Pancreas (tissue), 10 donors: ENCODE measurements at regions not wholly inside any gene's neighbourhood (a gene's known extent, or its start where the extent isn't known, plus 50 kb on each side); places are given as distances from the start of the nearest gene placed in this dataset.

Experiments used
- ATAC-seq, 4 donors: fragments of 200-7000 bp; cut with Tn5 transposase; one replicate each; pipeline versions ENCODE4 v1.8.0 to v1.9.1; 2020; ENCODE audit warnings: mild to moderate bottlenecking in 4 of 4, moderate library complexity in 4 of 4
- DNase-seq, 6 donors: peaks; one replicate each; pipeline ENCODE4 v3.0.0-alpha.2; 2020
- FAIRE-seq: peaks from 2 replicates; lab custom pipeline; 2012; peaks lifted over from hg19 to GRCh38; lab: Jason Lieb, UNC
- H3K27ac ChIP-seq, 4 donors: fragments of 200-600 bp; sonication (generic); 1 replicate in 3 of 4; 2 replicates in 1 of 4; pipeline versions ENCODE4 v1.5.0 to v1.8.0; 2020
- H3K27me3 ChIP-seq, 4 donors: fragments of 200-600 bp; one replicate each; pipeline ENCODE4 v1.8.0; 2021
- H3K36me3 ChIP-seq, 3 donors: fragments of 200-600 bp; sonication (generic) in 1 of 3; one replicate each; pipeline versions ENCODE4 v1.5.0 to v1.8.0; 2020 to 2021
- H3K4me1 ChIP-seq, 3 donors: fragments of 200-600 bp; one replicate each; pipeline ENCODE4 v1.8.0; 2021
- H3K4me3 ChIP-seq, 4 donors: fragments of 200-600 bp; sonication (generic) in 2 of 4; one replicate each; pipeline versions ENCODE4 v1.5.0 to v1.8.0; 2020 to 2021
- H3K9me3 ChIP-seq, 4 donors: fragments of 200-600 bp; one replicate each; pipeline ENCODE4 v1.8.0; 2021
- WGBS, 2 donors: extraction: QIAGEN DNeasy Blood & Tissue Kit; methylation state at CpG; one replicate each; pipeline ENCODE4 v1.1.7; 2013; 5-methylcytosine and 5-hydroxymethylcytosine counted together
- intact Hi-C, 3 donors: fragments of 100-400 bp; cut with DNase I; formaldehyde crosslinking; loops; one replicate each; pipeline versions ENCODE4 v1.11.1 to v1.14.2; 2022
- TF ChIP-seq, protein P1 (sequence below), 4 donors: fragments of 200-600 bp; sonication (generic) in 3 of 4; IDR thresholded peaks; one replicate each; pipeline versions ENCODE4 v1.5.0 to v1.8.0; 2021; ENCODE audit warnings: antibody characterized with exemption in 4 of 4
- donor health status: healthy with polysubstance abuse.
- donor health status: DM: no; HTN: no; CAD: no; lungs with moderate emphysema.
- donor health status: DM: no; HTN: no; CAD: no.
- donor health status: control.
- donor health status: control.
- donor health status: Bipolar disorder and iron deficiency.
- donor health status: DM: yes; HTN: yes; CAD: no.
- donor health status: DM: no; HTN: no; CAD: no.
- donor health status: DM: no; HTN: no; CAD: no.
- donor health status: DM: yes; HTN: yes; CAD: no.

DNA sequence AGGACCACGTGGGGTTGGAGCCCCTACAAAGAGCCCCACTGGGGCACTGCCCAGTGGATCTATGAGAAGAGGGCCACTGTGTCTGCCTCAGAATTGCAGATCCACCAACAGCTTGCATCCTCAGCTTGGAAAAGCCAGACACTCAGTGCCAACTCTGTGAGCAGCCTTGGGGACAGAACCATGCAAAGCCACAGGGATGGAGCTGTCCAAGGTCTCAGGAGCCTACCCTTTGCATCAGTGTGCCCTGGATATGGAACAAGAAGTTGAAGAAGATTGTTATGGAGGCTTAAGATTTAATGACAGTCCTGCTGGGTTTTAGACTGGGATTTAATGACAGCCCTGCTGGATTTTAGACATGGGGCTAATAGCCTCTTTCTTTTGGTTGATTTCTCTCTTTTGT, 1670.9 kb downstream of the PLA2G4A start:
- Histone ChIP-seq H3K4me1 (no peaks in the 10 kb centered on the region), H3K36me3 (no peaks in the 10 kb centered on the region), H3K9me3 (no peaks in the 10 kb centered on the region), H3K4me3 (no peak overlapping the region), H3K27me3 (no peaks in the 10 kb centered on the region), H3K27ac (no peak overlapping the region)
- FAIRE-seq: no peak
- WGBS, 2 donors: 18 to 44% methylated on average over 1 of the region's 1 CpG
- no peak for DNase-seq
- intact Hi-C loops: no loop called here
- ATAC-seq: no peak
- TF ChIP-seq, protein P1, sequence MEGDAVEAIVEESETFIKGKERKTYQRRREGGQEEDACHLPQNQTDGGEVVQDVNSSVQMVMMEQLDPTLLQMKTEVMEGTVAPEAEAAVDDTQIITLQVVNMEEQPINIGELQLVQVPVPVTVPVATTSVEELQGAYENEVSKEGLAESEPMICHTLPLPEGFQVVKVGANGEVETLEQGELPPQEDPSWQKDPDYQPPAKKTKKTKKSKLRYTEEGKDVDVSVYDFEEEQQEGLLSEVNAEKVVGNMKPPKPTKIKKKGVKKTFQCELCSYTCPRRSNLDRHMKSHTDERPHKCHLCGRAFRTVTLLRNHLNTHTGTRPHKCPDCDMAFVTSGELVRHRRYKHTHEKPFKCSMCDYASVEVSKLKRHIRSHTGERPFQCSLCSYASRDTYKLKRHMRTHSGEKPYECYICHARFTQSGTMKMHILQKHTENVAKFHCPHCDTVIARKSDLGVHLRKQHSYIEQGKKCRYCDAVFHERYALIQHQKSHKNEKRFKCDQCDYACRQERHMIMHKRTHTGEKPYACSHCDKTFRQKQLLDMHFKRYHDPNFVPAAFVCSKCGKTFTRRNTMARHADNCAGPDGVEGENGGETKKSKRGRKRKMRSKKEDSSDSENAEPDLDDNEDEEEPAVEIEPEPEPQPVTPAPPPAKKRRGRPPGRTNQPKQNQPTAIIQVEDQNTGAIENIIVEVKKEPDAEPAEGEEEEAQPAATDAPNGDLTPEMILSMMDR (IDR thresholded peaks at IDR 0.05): no peak

DNA sequence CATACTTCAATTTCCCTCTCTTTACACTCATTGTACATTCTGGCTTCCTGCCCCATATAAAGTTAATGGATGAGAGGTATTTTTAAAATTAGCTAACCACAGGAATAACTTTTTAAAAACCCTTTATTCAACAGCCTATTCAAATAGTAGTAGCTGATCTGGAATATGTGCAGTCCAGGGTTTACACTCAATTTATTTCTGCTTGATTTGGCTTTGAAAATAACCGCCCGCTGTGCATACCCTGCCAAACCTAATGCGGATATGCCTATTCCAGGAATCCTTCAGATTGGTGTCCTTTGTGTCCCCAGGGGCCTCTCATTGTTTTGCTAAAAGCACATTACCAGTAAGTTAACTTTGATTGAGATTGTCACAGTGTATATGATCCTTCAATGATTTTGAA, 1686.2 kb downstream of the PLA2G4A start:
- no peak overlapping the region for H3K4me3 ChIP-seq
- intact Hi-C loops: no loop called here
- no peaks in the 10 kb centered on the region for H3K27me3 ChIP-seq
- WGBS, 2 donors: 54 to 67% methylated on average over 3 of the region's 3 CpGs
- no peak overlapping the region for H3K27ac ChIP-seq
- no peaks in the 10 kb centered on the region for H3K36me3 ChIP-seq
- FAIRE-seq: no peak
- no peaks in the 10 kb centered on the region for H3K4me1 ChIP-seq
- no peak for DNase-seq
- no peak for ATAC-seq
- TF ChIP-seq, protein P1 (IDR thresholded peaks at IDR 0.05): no peak
- H3K9me3 ChIP-seq: no peaks in the 10 kb centered on the region

DNA sequence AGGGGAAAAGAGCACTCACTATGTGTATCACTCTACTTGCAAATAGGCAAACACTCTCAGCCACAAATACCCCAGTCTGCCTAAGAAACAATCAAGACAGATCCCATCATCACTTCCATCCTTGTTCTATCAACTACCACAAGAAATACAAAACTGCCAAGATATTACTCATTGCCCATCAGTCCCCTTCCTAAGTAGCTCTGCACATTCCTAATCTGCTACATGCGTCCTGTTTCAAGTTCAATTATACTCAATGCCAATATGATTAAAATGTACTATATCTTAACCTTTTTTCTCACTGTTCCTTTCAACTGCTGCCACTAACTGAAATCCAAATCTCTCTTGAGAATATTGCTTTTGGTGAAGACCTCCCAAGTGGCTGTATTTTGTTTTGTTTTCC, 1688.4 kb downstream of the PLA2G4A start:
- ATAC-seq (no peak), FAIRE-seq (no peak), DNase-seq (no peak)
- no peak overlapping the region for H3K4me3 ChIP-seq
- H3K4me1 ChIP-seq: no peaks in the 10 kb centered on the region
- H3K36me3 ChIP-seq: no peaks in the 10 kb centered on the region
- H3K27me3 ChIP-seq: no peaks in the 10 kb centered on the region
- intact Hi-C loops: no loop called here
- 43 to 47% methylated on average over 1 of the region's 1 CpG for WGBS, 2 donors
- no peaks in the 10 kb centered on the region for H3K9me3 ChIP-seq
- no peak overlapping the region for H3K27ac ChIP-seq
- TF ChIP-seq, protein P1 (IDR thresholded peaks at IDR 0.05): no peak

DNA sequence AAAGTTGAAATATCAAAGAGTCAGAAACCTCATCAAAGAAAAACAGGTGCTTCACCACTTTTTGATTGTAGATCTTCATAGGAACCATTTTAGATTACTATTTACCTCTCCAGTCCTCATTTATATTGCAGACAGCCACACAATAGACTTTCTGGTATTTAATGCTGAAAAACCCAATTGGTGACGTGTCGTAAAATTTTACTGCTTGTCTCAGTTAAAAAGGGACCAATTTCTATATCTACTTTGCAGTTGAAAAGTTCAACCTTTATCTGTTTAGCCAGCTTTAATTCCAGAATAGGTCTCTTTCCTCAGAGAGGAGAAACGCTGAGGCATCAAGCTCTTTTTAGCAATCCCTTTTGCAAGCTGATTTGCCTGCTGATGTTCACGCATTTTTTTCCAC, 1722.4 kb downstream of the PLA2G4A start:
- Histone ChIP-seq H3K9me3 (no peaks in the 10 kb centered on the region), H3K4me1 (no peaks in the 10 kb centered on the region), H3K36me3 (no peaks in the 10 kb centered on the region), H3K27me3 (no peaks in the 10 kb centered on the region), H3K4me3 (no peak overlapping the region), H3K27ac (no peak overlapping the region)
- TF ChIP-seq, protein P1 (IDR thresholded peaks at IDR 0.05): no peak
- no peak for FAIRE-seq
- ATAC-seq: no peak
- 42 to 50% methylated on average over 4 of the region's 4 CpGs for WGBS, 2 donors
- no peak for DNase-seq
- intact Hi-C loops: no loop called here

DNA sequence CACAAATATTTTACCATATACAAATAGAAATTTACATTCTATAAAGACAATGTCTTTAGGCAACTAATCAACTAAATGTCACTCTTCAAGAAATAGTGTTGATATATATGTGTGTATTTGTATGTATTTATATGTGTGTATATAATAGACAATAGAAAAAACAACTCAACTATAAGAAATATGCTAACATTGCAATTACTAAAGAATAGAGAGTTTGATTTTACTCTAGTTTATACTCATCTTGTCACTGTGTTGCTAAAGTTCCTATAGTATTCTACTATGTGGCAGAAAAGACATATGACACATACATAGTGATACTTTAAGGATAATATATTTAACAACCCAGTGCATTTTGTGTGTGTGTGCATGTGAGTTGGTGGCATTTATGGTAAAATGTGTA, 1728.3 kb downstream of the PLA2G4A start:
- ATAC-seq: no peak
- Histone ChIP-seq H3K27me3 (no peaks in the 10 kb centered on the region), H3K4me3 (no peak overlapping the region), H3K36me3 (no peaks in the 10 kb centered on the region), H3K27ac (no peak overlapping the region), H3K9me3 (no peaks in the 10 kb centered on the region), H3K4me1 (no peaks in the 10 kb centered on the region)
- intact Hi-C loops: no loop called here
- DNase-seq: no peak
- FAIRE-seq: no peak
- TF ChIP-seq, protein P1 (IDR thresholded peaks at IDR 0.05): no peak
